PC-9 (cell line): ENCODE measurements at regions not wholly inside any gene's neighbourhood (a gene's known extent, or its start where the extent isn't known, plus 50 kb on each side); places are given as distances from the start of the nearest gene placed in this dataset.

Experiments
- EZH2 ChIP-seq: fragments of 200-600 bp; sonication (generic); IDR thresholded peaks from 2 replicates; pipeline ENCODE4 v1.8.0; 2017; ENCODE audit warnings: antibody characterized with exemption, low read depth
- TF ChIP-seq, protein P1 (sequence below): fragments of 200-600 bp; sonication (generic); conservative IDR thresholded peaks from 2 replicates; pipeline ENCODE4 v1.6.1; 2017; ENCODE audit warnings: mixed run types, antibody characterized with exemption, mild to moderate bottlenecking, moderate library complexity

GRCh38 chr18:71689416-71690160 lies 854.6 kb downstream of the CBLN2 start:
- TF ChIP-seq, protein P1, sequence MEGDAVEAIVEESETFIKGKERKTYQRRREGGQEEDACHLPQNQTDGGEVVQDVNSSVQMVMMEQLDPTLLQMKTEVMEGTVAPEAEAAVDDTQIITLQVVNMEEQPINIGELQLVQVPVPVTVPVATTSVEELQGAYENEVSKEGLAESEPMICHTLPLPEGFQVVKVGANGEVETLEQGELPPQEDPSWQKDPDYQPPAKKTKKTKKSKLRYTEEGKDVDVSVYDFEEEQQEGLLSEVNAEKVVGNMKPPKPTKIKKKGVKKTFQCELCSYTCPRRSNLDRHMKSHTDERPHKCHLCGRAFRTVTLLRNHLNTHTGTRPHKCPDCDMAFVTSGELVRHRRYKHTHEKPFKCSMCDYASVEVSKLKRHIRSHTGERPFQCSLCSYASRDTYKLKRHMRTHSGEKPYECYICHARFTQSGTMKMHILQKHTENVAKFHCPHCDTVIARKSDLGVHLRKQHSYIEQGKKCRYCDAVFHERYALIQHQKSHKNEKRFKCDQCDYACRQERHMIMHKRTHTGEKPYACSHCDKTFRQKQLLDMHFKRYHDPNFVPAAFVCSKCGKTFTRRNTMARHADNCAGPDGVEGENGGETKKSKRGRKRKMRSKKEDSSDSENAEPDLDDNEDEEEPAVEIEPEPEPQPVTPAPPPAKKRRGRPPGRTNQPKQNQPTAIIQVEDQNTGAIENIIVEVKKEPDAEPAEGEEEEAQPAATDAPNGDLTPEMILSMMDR, result no peak
- no peak for TF ChIP-seq EZH2
